Ishikawa (cell line): ENCODE measurements at regions not wholly inside any gene's neighbourhood (a gene's known extent, or its start where the extent isn't known, plus 50 kb on each side); places are given as distances from the start of the nearest gene placed in this dataset.

Experiments
- CEBPB ChIP-seq: IDR thresholded peaks from 2 replicates; pipeline ENCODE4 v1.6.1; 2012
- CREB1 ChIP-seq: IDR thresholded peaks from 2 replicates; pipeline ENCODE4 v1.6.1; 2012; ENCODE audit warnings: low read depth
- EGR1 ChIP-seq: IDR thresholded peaks from 2 replicates; pipeline ENCODE4 v1.6.1; 2012
- EP300 ChIP-seq: IDR thresholded peaks from 2 replicates; pipeline ENCODE4 v1.6.1; 2012; ENCODE audit warnings: borderline replicate concordance
- FOXM1 ChIP-seq: IDR thresholded peaks from 2 replicates; pipeline ENCODE4 v1.6.1; 2012; ENCODE audit warnings: low read depth, borderline replicate concordance
- MAX ChIP-seq: IDR thresholded peaks from 2 replicates; pipeline ENCODE4 v1.6.1; 2012
- NFIC ChIP-seq: IDR thresholded peaks from 2 replicates; pipeline ENCODE4 v1.6.1; 2012
- RAD21 ChIP-seq: IDR thresholded peaks from 2 replicates; pipeline ENCODE4 v1.6.1; 2012; ENCODE audit warnings: low read depth
- REST ChIP-seq: IDR thresholded peaks from 2 replicates; pipeline ENCODE4 v1.6.1; 2012; ENCODE audit warnings: low read depth, mild to moderate bottlenecking
- TAF1 ChIP-seq: IDR thresholded peaks from 2 replicates; pipeline ENCODE4 v1.6.1; 2012; ENCODE audit warnings: low read depth, mild to moderate bottlenecking
- TCF12 ChIP-seq: IDR thresholded peaks from 2 replicates; pipeline ENCODE4 v1.6.1; 2012; ENCODE audit warnings: low read depth
- TEAD4 ChIP-seq: IDR thresholded peaks from 2 replicates; pipeline ENCODE4 v1.6.1; 2012
- USF1 ChIP-seq: IDR thresholded peaks from 2 replicates; pipeline ENCODE4 v1.6.1; 2012
- YY1 ChIP-seq: IDR thresholded peaks from 2 replicates; pipeline ENCODE4 v1.6.1; 2012; ENCODE audit warnings: low read depth
- ZBTB7A ChIP-seq: IDR thresholded peaks from 2 replicates; pipeline ENCODE4 v1.6.1; 2012; ENCODE audit warnings: low read depth

GRCh38 chr2:117702098-117702497, 112.4 kb upstream of the DDX18 start:
- TF ChIP-seq TEAD4 (no peak), MAX (no peak), NFIC (no peak), YY1 (no peak), RAD21 (no peak), TAF1 (no peak), TCF12 (no peak), REST (no peak), FOXM1 (no peak), EP300 (no peak), ZBTB7A (no peak), CREB1 (no peak)

- TF ChIP-seq TAF1 = no peak
- TF ChIP-seq MAX = no peak
- TF ChIP-seq EP300 = no peak
- TF ChIP-seq YY1 = no peak
- no peak for TF ChIP-seq RAD21
- no peak for TF ChIP-seq TCF12
- TF ChIP-seq CREB1 = no peak
- no peak for TF ChIP-seq USF1
Measured at GRCh38 chr2:117703858-117704257, 110.6 kb upstream of the DDX18 start.

GRCh38 chr2:117704818-117705217, 109.7 kb upstream of the DDX18 start:
- TF ChIP-seq EP300 (no peak), USF1 (no peak), TEAD4 (no peak), FOXM1 (no peak), TCF12 (no peak), EGR1 (no peak), CEBPB (no peak), CREB1 (no peak), YY1 (no peak), ZBTB7A (no peak), REST (no peak), NFIC (no peak), TAF1 (no peak), MAX (no peak)

GRCh38 chr2:117707874-117708273, 106.6 kb upstream of the DDX18 start:
- TF ChIP-seq REST = no peak
- no peak for TF ChIP-seq TEAD4
- no peak for TF ChIP-seq CEBPB
- no peak for TF ChIP-seq EP300
- no peak for TF ChIP-seq ZBTB7A
- no peak for TF ChIP-seq USF1
- TF ChIP-seq YY1 = no peak
- TF ChIP-seq RAD21 = no peak
- TF ChIP-seq TAF1 = no peak
- TF ChIP-seq EGR1 = no peak
